ENCODE measurements at regions not wholly inside any gene's neighbourhood (a gene's known extent, or its start where the extent isn't known, plus 50 kb on each side); places are given as distances from the start of the nearest gene placed in this dataset.
"Not testable (repeated sequence)": the region's sequence is repeated elsewhere in the genome, so short reads cannot be mapped to it uniquely, and the experiment has no call there.

GRCh38 chr9:107832871-107833270 is 343.3 kb upstream of the KLF4 start:
- no peak overlapping the region for H3K4me3 ChIP-seq (ENCODE audit: severe bottlenecking)
- no peaks in the 10 kb centered on the region for H3K36me3 ChIP-seq (ENCODE audit: low read depth)
- TF ChIP-seq, protein P1, sequence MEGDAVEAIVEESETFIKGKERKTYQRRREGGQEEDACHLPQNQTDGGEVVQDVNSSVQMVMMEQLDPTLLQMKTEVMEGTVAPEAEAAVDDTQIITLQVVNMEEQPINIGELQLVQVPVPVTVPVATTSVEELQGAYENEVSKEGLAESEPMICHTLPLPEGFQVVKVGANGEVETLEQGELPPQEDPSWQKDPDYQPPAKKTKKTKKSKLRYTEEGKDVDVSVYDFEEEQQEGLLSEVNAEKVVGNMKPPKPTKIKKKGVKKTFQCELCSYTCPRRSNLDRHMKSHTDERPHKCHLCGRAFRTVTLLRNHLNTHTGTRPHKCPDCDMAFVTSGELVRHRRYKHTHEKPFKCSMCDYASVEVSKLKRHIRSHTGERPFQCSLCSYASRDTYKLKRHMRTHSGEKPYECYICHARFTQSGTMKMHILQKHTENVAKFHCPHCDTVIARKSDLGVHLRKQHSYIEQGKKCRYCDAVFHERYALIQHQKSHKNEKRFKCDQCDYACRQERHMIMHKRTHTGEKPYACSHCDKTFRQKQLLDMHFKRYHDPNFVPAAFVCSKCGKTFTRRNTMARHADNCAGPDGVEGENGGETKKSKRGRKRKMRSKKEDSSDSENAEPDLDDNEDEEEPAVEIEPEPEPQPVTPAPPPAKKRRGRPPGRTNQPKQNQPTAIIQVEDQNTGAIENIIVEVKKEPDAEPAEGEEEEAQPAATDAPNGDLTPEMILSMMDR (IDR thresholded peaks at IDR 0.05; ENCODE audit: poor library complexity, severe bottlenecking): no peak
- ATAC-seq (ENCODE audit: low read depth): no peak
- no peaks in the 10 kb centered on the region for H3K27me3 ChIP-seq (ENCODE audit: insufficient read depth, poor library complexity, severe bottlenecking)
- H3K4me1 ChIP-seq (ENCODE audit: insufficient read depth, poor library complexity, severe bottlenecking): no peaks in the 10 kb centered on the region
- no peak overlapping the region for H3K27ac ChIP-seq (ENCODE audit: poor library complexity, severe bottlenecking)
- no peak for DNase-seq (ENCODE audit: low spot score)
- no peaks in the 10 kb centered on the region for H3K9me3 ChIP-seq (ENCODE audit: severe bottlenecking)

GRCh38 chr9:107830479-107830878 is 340.9 kb upstream of the KLF4 start:
- Histone ChIP-seq H3K27me3 (ENCODE audit: insufficient read depth, poor library complexity, severe bottlenecking) (no peaks in the 10 kb centered on the region), H3K4me1 (ENCODE audit: insufficient read depth, poor library complexity, severe bottlenecking) (no peaks in the 10 kb centered on the region), H3K9me3 (ENCODE audit: severe bottlenecking) (no peaks in the 10 kb centered on the region), H3K36me3 (ENCODE audit: low read depth) (no peaks in the 10 kb centered on the region), H3K27ac (ENCODE audit: poor library complexity, severe bottlenecking) (no peak overlapping the region), H3K4me3 (ENCODE audit: severe bottlenecking) (no peak overlapping the region)
- DNase-seq (ENCODE audit: low spot score): no peak
- TF ChIP-seq, protein P1 (IDR thresholded peaks at IDR 0.05; ENCODE audit: poor library complexity, severe bottlenecking): no peak
- ATAC-seq (ENCODE audit: low read depth): no peak

DNA sequence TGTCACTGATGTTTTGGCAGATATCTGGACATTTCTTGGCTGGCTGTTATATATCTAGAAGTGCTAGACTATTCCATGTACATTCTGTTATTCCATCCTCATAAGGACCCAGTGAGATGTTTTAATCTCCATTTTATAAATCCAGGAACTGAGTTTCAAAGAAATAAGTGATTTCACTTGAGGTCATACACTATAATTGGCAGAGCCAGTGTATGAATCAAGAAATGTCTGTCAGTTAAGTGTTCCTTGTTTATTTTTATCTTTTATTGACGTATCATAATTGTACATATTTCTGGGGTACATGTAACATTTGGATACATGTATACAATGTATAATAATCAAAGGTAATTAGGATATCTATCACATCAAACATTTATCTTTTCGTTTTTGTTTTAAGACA is 338.3 kb upstream of the KLF4 start:
- Histone ChIP-seq H3K27me3 (ENCODE audit: insufficient read depth, poor library complexity, severe bottlenecking) (no peaks in the 10 kb centered on the region), H3K36me3 (ENCODE audit: low read depth) (no peaks in the 10 kb centered on the region), H3K27ac (ENCODE audit: poor library complexity, severe bottlenecking) (no peak overlapping the region), H3K4me3 (ENCODE audit: severe bottlenecking) (no peak overlapping the region), H3K4me1 (ENCODE audit: insufficient read depth, poor library complexity, severe bottlenecking) (no peaks in the 10 kb centered on the region), H3K9me3 (ENCODE audit: severe bottlenecking) (no peaks in the 10 kb centered on the region)
- TF ChIP-seq, protein P1 (IDR thresholded peaks at IDR 0.05; ENCODE audit: poor library complexity, severe bottlenecking): no peak
- ATAC-seq (ENCODE audit: low read depth) (no peak), DNase-seq (ENCODE audit: low spot score) (no peak)

GRCh38 chr9:107827304-107827703 is 337.7 kb upstream of the KLF4 start:
- TF ChIP-seq, protein P1 (IDR thresholded peaks at IDR 0.05; ENCODE audit: poor library complexity, severe bottlenecking): no peak
- H3K9me3 ChIP-seq (ENCODE audit: severe bottlenecking): no peaks in the 10 kb centered on the region
- no peaks in the 10 kb centered on the region for H3K36me3 ChIP-seq (ENCODE audit: low read depth)
- DNase-seq (ENCODE audit: low spot score) (no peak), ATAC-seq (ENCODE audit: low read depth) (no peak)
- no peaks in the 10 kb centered on the region for H3K27me3 ChIP-seq (ENCODE audit: insufficient read depth, poor library complexity, severe bottlenecking)
- H3K4me1 ChIP-seq (ENCODE audit: insufficient read depth, poor library complexity, severe bottlenecking): no peaks in the 10 kb centered on the region
- no peak overlapping the region for H3K27ac ChIP-seq (ENCODE audit: poor library complexity, severe bottlenecking)
- H3K4me3 ChIP-seq (ENCODE audit: severe bottlenecking): no peak overlapping the region

DNA sequence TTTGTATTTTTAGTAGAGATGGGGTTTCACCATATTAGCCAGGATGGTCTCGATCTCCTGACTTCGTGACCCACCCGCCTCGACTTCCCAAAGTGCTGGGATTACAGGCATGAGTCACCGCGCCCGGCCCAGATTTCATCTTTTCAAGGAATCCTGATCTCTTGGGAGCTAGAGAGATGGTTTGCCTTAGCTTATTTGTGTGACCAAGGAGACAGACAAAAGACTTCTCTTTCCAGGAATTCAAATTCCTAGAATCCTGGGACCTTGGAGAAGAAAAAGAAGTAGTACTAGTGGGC is 337.1 kb upstream of the KLF4 start:
- H3K4me3 ChIP-seq (ENCODE audit: severe bottlenecking); H3K27me3 ChIP-seq (ENCODE audit: insufficient read depth, poor library complexity, severe bottlenecking); DNase-seq (ENCODE audit: low spot score); ATAC-seq (ENCODE audit: low read depth); H3K27ac ChIP-seq (ENCODE audit: poor library complexity, severe bottlenecking); H3K9me3 ChIP-seq (ENCODE audit: severe bottlenecking); H3K36me3 ChIP-seq (ENCODE audit: low read depth); H3K4me1 ChIP-seq (ENCODE audit: insufficient read depth, poor library complexity, severe bottlenecking): not testable (repeated sequence)

Measured in RWPE2 (cell line).